GM19240 (cell line): ENCODE measurements at regions not wholly inside any gene's neighbourhood (a gene's known extent, or its start where the extent isn't known, plus 50 kb on each side); places are given as distances from the start of the nearest gene placed in this dataset.
A peak's percentile ranks its signal among the peaks of the same experiment; 100 is the strongest.

Source experiments
- DNase-seq: peaks from one replicate; pipeline ENCODE4 v3.0.0; 2011; ENCODE audit warnings: low spot score; ENCODE audit not compliant: insufficient read length

DNA sequence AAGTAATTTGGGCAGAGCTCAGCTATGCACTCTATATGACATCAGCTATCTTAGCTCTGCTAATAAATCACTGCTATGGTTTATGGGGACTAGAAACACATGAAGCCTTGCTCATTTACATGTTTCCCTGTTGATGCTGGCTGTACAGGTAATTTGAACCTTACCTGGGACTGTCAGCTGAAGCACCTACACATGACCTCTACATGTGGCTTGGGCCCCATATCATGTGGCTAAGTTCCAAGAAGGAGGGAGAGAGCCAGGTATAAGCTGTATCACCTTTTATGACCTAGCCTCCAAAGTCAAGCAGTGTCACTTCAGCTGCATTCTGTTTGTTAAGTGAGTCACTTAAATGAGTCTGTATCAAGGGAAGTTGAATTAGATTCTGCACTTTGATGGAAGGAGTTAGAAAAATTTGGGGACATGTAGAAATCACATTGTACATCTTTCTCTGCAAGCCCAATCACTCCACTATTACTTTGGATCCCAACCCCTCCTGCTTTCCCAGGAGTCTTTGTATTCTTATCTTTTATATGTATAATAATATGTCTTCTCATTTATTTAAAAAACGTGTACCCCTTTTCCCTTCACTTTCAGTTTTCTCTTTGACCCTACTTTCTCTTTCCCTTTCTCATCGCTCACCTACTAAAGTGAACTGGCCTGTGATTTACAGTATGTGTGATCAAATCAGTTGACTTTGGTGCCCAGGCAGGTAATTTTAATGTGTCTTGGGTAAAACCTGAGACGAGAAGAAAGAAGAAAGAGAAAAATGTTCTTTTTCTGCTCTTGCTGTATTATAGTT is 53.4 kb upstream of the PRKACB start:
- no peak for DNase-seq

GRCh38 chr1:84089867-84090266 is 54.2 kb upstream of the PRKACB start:
- DNase-seq: no peak

DNA sequence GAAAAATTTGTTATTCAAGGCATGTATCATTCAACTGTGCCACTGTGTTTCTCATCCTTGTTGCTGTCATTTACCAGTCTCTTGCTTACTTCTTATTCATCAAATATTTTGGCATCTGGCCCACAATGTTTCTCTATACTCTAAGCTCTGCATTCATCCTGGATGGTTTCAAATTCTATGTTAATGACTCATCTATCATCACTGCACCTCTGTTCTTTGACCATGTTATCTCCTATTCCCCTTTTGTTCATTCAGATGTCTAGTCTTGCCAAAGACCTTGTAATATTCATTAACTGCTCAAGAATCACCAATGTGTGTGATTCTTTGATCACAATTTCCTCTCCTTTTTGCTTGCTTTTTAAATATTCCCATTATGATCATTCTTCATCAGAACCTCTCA is 54.6 kb upstream of the PRKACB start:
- no peak for DNase-seq

- no peak for DNase-seq
Observed at GRCh38 chr1:84086616-84087015, 57.5 kb upstream of the PRKACB start.

DNA sequence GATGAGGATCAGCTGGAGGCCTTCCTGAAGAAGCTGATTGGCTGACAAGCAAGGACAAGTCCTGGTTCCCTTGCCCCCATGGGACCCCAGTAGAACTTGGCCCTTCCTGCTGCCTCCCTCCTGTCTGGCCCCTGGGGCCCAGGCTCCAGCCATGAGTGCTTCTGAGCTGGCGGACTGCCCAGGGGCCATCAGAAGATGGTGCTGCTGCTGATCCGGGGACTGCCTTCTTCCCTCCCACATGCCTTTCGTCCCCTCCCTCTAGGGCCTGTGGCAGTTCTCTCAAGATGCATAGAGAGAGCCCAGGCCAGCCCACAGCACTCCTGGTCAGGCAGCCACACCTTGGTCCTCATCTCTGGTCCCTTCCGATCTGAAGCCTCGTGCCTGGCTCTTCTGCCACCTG is 57.9 kb upstream of the PRKACB start:
- DNase-seq: no peak

GRCh38 chr1:84083307-84083706 is 60.8 kb upstream of the PRKACB start:
- DNase-seq: no peak

DNA sequence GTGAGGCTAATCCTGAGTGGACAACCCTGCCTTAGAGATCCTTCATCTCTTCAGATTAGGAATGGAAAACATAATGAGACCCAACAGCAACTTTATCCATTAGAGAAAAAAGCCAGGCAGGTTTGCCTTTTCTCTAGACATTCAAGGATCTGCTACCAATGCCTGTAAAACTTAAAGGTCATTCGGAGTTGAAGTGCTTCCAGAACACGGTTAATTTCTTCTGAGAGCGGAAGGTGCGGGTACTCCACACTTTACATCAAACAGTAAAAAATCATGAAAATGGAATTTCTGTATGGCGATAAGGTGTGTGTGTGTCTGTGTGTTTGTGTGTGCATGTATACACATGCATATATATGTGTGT is 65.2 kb upstream of the PRKACB start:
- no peak for DNase-seq

DNA sequence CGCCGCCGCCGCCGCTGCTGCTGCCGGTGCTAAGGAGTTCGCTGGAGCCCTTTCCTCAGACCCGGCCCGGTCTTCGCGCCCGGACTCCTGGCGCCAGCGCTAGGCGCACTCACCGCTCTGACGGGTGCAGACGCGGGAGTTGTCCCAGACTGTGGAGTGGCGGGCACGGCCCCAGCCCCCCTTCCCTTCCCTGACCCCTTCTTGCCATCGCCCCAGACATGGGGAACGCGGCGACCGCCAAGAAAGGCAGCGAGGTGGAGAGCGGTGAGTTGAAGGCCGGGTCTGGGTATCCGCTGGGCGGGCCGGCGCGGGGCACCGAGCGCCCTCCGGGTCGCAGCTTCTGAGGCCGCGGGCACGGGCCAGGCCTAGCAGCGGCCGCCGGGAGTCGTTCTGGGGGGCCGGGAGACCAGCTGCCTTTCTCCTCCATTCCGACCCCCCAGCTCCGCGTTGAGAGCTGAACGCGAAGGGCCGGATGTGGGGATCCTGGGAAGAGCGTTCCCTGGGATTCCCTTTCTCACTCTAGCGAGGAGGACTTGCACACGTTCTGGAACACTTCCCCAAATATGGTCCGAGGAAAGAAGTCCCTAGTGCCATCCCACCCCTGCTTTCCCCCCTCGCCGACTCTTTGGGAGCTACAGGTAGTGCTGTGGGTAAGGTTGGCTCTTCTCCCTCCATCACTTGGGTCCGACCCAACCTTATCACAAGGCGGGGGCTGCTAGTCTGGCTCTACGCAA is 65.8 kb upstream of the PRKACB start:
- DNase-seq: no peak

DNA sequence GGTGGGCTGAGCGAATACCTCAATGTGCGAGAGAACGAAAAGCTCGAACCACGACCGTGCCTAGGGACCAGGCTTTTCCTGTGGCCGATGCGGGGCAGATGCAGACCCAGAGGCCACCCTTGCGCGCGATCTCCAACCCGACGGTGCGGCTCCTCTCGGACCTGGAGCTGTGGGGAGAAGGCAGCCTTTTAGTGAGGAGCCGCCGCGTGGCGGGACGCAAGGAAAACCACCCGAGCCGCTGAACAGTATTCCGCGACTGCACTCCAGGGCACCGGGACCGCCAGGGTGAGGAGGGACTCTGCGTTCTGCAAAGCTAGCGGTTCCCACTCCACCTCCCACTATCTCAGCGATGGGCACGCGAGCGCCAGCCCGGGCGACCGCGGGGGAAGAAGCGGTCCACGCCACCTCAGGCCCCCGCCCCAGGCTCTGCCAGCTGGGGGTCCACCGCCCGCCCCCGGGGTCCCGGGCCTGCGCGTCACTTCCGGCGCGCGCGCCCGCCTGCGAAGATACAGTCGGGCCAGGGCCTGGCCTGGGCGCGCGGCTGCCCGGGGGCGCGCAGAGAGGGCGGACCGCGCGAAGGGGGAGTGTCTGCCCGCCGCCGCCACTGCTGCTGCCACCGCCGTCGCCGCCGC is 66.5 kb upstream of the PRKACB start:
- peak; percentile 64 for DNase-seq

DNA sequence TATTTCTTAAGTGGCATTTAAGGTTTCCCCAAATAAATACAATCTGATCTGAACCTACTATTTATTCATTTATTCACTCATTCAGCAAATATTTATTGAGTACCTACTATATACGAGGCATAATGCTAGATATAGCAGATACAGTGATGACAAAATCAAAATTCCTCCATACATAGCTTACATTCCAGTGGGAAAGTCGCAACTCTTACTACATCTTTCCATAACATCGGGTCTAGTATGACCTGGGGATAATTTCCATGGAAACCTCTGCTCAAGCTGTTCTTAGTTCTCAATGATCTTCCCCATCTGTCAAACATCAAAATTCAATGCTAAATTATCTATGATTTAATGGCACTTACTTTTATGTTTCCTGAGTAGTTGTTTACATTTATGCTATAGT is 70.8 kb upstream of the PRKACB start:
- no peak for DNase-seq

GRCh38 chr1:84069236-84069845 is 70.4 kb upstream of the TTLL7 start:
- DNase-seq: no peak

GRCh38 chr1:84062496-84062895 is 63.6 kb upstream of the TTLL7 start:
- DNase-seq: no peak

DNA sequence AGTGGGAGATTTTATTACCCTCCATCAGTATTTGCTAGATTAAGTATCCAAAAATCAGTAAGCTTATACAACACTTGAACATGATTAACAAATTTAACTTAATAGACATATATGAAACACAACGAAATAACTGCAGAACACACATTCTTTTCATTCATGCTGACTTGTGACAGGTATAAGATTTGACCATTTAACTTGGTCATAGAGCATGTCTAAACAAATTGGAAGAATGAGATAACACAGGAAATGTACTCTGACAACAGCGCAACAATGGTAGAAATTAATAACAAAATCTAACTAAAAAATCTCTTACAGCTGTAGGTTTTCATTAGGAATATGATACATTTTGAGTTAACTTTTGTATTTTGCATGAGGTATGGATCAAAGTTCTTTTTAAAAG is 62.4 kb upstream of the TTLL7 start:
- no peak for DNase-seq

DNA sequence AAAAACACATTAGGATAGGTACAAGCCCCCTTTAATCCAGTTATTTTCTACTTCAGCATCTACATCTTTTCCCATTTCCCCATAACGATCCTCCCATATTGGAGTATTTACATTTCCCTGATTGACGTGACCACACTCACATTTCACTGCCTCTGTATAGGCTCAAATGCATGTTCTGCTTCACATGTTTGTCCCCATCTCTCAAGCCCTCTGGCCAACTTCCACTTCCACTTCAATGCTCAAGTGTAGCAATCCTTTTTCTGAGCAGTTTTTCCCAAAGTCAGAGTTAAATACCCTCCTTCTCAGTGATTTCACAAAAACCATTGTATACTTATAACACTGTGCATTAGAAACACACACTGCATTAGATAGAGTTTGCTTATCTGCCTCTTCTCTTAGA is 61.8 kb upstream of the TTLL7 start:
- no peak for DNase-seq

- no peak for DNase-seq
Observed at GRCh38 chr1:84048820-84049219, 49.9 kb upstream of the TTLL7 start.
